ENCODE measurements at regions not wholly inside any gene's neighbourhood (a gene's known extent, or its start where the extent isn't known, plus 50 kb on each side); places are given as distances from the start of the nearest gene placed in this dataset.

- Mint-ChIP-seq H3K27ac (no peak overlapping the region), H3K27me3 (ENCODE audit: insufficient read depth) (no peaks in the 10 kb centered on the region), H3K4me3 (no peak overlapping the region), H3K9me3 (no peaks in the 10 kb centered on the region), H3K4me1 (no peaks in the 10 kb centered on the region), H3K36me3 (ENCODE audit: low read depth) (no peaks in the 10 kb centered on the region)
- Histone ChIP-seq H3K4me1 (ENCODE audit: control insufficient read depth, insufficient read depth, low read length) (no peaks in the 10 kb centered on the region), H3K27ac (ENCODE audit: low read depth, low read length) (no peak overlapping the region), H3K27me3 (ENCODE audit: control insufficient read depth, insufficient read depth, low read length, poor library complexity, severe bottlenecking) (no peaks in the 10 kb centered on the region), H3K4me3 (ENCODE audit: low read length) (no peak overlapping the region), H3K9me3 (ENCODE audit: control insufficient read depth, low read length) (no peaks in the 10 kb centered on the region), H3K9ac (ENCODE audit: extremely low read depth, low read length, poor library complexity, severe bottlenecking) (no peak overlapping the region), H3K36me3 (ENCODE audit: control insufficient read depth, insufficient read depth, low read length) (no peaks in the 10 kb centered on the region)
- 100% methylated on average over 1 of the region's 1 CpG for WGBS, 2 experiments (ENCODE audit: insufficient coverage in 1 of 2, insufficient read length in 1 of 2)
- TF ChIP-seq CTCF (conservative IDR thresholded peaks at IDR 0.05), result no peak
- no peak for DNase-seq
These were observed 1168.3 kb upstream of the PCDH7 start for GRCh38 chr4:29551821-29552220.

- 92% methylated on average over 1 of the region's 1 CpG; no CpG with 5 or more reads in 1 of the 2 experiments for WGBS, 2 experiments (ENCODE audit: insufficient coverage in 1 of 2, insufficient read length in 1 of 2)
- H3K27me3 Mint-ChIP-seq (ENCODE audit: insufficient read depth), result no peaks in the 10 kb centered on the region
These were observed 1166.3 kb upstream of the PCDH7 start for GRCh38 chr4:29553846-29554245.

GRCh38 chr4:29558789-29559188, 1161.4 kb upstream of the PCDH7 start:
- DNase-seq, result no peak
- Histone ChIP-seq H3K4me1 (ENCODE audit: control insufficient read depth, insufficient read depth, low read length) (no peaks in the 10 kb centered on the region), H3K9ac (ENCODE audit: extremely low read depth, low read length, poor library complexity, severe bottlenecking) (no peak overlapping the region), H3K4me3 (ENCODE audit: low read length) (no peak overlapping the region), H3K27me3 (ENCODE audit: control insufficient read depth, insufficient read depth, low read length, poor library complexity, severe bottlenecking) (no peaks in the 10 kb centered on the region), H3K36me3 (ENCODE audit: control insufficient read depth, insufficient read depth, low read length) (no peaks in the 10 kb centered on the region), H3K27ac (ENCODE audit: low read depth, low read length) (no peak overlapping the region), H3K9me3 (ENCODE audit: control insufficient read depth, low read length) (no peaks in the 10 kb centered on the region)
- Mint-ChIP-seq H3K27me3 (ENCODE audit: insufficient read depth) (no peaks in the 10 kb centered on the region), H3K4me1 (no peaks in the 10 kb centered on the region), H3K36me3 (ENCODE audit: low read depth) (no peaks in the 10 kb centered on the region), H3K4me3 (no peak overlapping the region), H3K27ac (no peak overlapping the region), H3K9me3 (peaks cover 4% of the 10 kb centered on the region)
- no peak for TF ChIP-seq CTCF (conservative IDR thresholded peaks at IDR 0.05)

More at GRCh38 chr4:29553846-29554245, 1166.3 kb upstream of the PCDH7 start:
- Histone ChIP-seq H3K4me1 (ENCODE audit: control insufficient read depth, insufficient read depth, low read length) (no peaks in the 10 kb centered on the region), H3K9me3 (ENCODE audit: control insufficient read depth, low read length) (no peaks in the 10 kb centered on the region), H3K27me3 (ENCODE audit: control insufficient read depth, insufficient read depth, low read length, poor library complexity, severe bottlenecking) (no peaks in the 10 kb centered on the region), H3K4me3 (ENCODE audit: low read length) (no peak overlapping the region), H3K27ac (ENCODE audit: low read depth, low read length) (no peak overlapping the region), H3K9ac (ENCODE audit: extremely low read depth, low read length, poor library complexity, severe bottlenecking) (no peak overlapping the region), H3K36me3 (ENCODE audit: control insufficient read depth, insufficient read depth, low read length) (no peaks in the 10 kb centered on the region)
- DNase-seq, result no peak
- Mint-ChIP-seq H3K9me3 (no peaks in the 10 kb centered on the region), H3K4me1 (no peaks in the 10 kb centered on the region), H3K27ac (no peak overlapping the region), H3K36me3 (ENCODE audit: low read depth) (no peaks in the 10 kb centered on the region), H3K4me3 (no peak overlapping the region)
- no peak for TF ChIP-seq CTCF (conservative IDR thresholded peaks at IDR 0.05)
